Stomach (tissue), 4 donors: ENCODE measurements at regions not wholly inside any gene's neighbourhood (a gene's known extent, or its start where the extent isn't known, plus 50 kb on each side); places are given as distances from the start of the nearest gene placed in this dataset.

ENCODE experiments used
- CTCF ChIP-seq, 7 experiments: fragments of 450-650 bp in 4 of 7; fragments of 200-600 bp in 3 of 7; sonication (generic) in 3 of 7; IDR thresholded peaks; one replicate each; pipeline ENCODE4 v1.5.1; 2016 to 2019; ENCODE audit warnings: antibody characterized with exemption in 7 of 7, control low read depth in 2 of 7, mild to moderate bottlenecking in 1 of 7
- POLR2A ChIP-seq, 4 donors: fragments of 450-650 bp; IDR thresholded peaks; one replicate each; pipeline ENCODE4 v1.6.1; 2016; ENCODE audit warnings: antibody characterized with exemption in 4 of 4, control low read depth in 2 of 4, mild to moderate bottlenecking in 1 of 4, moderate library complexity in 1 of 4

- TF ChIP-seq POLR2A (IDR thresholded peaks at IDR 0.05) (no peak), CTCF (IDR thresholded peaks at IDR 0.05) (no peak)
Measured at GRCh38 chr2:36002941-36003340, 352.6 kb upstream of the CRIM1 start.
